ENCODE measurements at regions not wholly inside any gene's neighbourhood (a gene's known extent, or its start where the extent isn't known, plus 50 kb on each side); places are given as distances from the start of the nearest gene placed in this dataset.

DNA sequence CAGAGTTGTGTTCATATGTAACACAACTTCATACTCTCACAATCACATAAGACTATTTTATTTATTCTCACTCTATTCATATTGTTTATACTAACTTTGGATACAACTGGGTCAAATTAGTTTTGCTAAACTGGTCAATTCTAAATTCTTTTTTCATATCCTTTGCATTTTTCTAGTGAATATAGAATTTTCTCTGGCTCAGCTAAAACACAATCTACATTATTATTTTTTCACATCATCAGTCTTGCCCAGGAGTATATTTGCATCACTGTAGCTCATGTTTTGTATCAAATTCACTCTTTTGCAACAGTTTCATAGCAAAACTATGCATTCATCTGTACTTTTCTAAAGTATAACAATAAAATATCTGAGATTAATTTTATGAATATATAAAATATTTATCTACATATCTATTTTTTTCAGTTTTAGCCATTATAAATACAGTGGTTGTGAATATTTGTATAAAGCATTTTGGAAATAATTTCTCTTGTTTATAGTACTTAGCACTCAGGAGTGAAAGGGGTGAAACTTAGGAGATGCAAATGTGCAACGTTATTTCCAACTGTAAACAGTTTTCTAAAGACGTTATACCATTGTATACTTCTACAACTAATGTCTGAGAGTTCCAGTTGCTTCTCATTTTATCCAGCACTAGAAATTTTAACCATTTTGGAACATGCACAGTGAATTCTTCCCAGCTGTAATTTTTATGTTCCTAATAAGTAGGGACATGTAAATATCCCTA is 854.6 kb downstream of the CBLN2 start:
- Histone ChIP-seq H3K36me3 (ENCODE audit: insufficient read depth, low read length) (no peaks in the 10 kb centered on the region), H3K27me3 (ENCODE audit: insufficient read depth, low read length) (no peaks in the 10 kb centered on the region), H3K9me3 (ENCODE audit: low read length) (no peaks in the 10 kb centered on the region), H3K4me1 (ENCODE audit: insufficient read depth, low read length) (no peaks in the 10 kb centered on the region), H2AFZ (ENCODE audit: low read depth, low read length) (no peak overlapping the region), H3K4me3 (ENCODE audit: low read length) (no peak overlapping the region)

DNA sequence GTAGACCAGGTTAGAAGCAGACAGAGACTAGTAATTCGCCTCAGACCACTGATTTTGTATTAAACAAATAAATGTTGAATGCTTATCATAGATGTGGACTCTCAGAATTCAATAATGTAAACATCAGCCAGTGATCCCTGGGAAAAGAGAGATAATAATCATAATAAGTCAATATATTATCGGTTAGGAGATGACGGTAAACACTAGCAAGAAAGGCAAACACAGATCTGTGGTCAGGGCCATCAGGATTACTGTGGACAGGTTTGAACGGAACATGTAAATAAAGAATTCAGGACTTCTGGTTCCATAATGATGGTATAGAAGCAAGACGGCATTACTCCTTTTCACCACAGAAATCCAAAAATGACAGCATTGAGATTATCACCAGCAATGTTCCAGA is 861.6 kb downstream of the CBLN2 start:
- no peaks in the 10 kb centered on the region for H3K27me3 ChIP-seq (ENCODE audit: insufficient read depth, low read length)
- no peak overlapping the region for H3K4me3 ChIP-seq (ENCODE audit: low read length)
- no peaks in the 10 kb centered on the region for H3K9me3 ChIP-seq (ENCODE audit: low read length)
- no peak overlapping the region for H2AFZ ChIP-seq (ENCODE audit: low read depth, low read length)
- H3K36me3 ChIP-seq (ENCODE audit: insufficient read depth, low read length): no peaks in the 10 kb centered on the region
- H3K4me1 ChIP-seq (ENCODE audit: insufficient read depth, low read length): no peaks in the 10 kb centered on the region

DNA sequence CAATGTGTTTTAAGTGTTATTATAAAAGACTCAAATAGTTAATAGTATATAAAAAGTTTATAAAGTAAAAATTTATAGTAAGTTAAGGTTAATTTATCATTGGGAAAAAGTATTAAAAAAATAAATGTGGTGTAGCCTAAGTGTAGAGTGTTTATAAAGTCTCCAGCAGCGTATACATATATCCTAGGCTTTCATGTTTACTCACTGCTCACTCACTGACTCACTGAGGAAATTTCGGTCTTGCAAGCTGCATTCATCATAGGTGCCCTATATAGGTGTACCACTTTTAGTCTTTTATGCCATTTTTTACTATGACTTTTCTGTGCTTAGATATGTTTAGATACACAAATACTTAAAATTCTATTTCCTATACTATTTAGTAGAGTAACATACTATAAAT is 866.0 kb downstream of the CBLN2 start:
- no peak overlapping the region for H3K4me3 ChIP-seq (ENCODE audit: low read length)
- no peaks in the 10 kb centered on the region for H3K36me3 ChIP-seq (ENCODE audit: insufficient read depth, low read length)
- no peaks in the 10 kb centered on the region for H3K4me1 ChIP-seq (ENCODE audit: insufficient read depth, low read length)
- H2AFZ ChIP-seq (ENCODE audit: low read depth, low read length): no peak overlapping the region
- no peaks in the 10 kb centered on the region for H3K9me3 ChIP-seq (ENCODE audit: low read length)
- H3K27me3 ChIP-seq (ENCODE audit: insufficient read depth, low read length): no peaks in the 10 kb centered on the region

DNA sequence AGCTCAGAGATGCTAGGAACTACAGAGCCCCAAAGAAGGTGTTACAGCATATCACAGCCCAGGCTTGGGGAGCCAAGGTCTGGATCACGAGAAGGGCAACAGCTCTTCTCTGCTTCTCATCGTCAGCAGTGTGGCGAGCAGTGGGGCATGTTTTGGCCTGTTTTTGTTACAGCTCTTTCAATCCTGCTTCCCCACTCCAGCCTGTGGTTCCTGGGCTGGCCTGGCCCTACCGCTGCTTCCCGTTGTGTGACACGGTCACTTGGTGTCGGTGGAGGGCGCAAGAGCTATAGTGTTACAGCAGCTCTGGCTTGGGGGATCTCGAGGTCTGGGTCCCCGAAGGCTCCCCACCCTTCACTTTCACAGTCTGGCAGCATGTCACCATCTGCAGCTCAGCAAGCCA is 870.2 kb downstream of the CBLN2 start:
- H3K36me3 ChIP-seq (ENCODE audit: insufficient read depth, low read length): no peaks in the 10 kb centered on the region
- H3K4me3 ChIP-seq (ENCODE audit: low read length): no peak overlapping the region
- H2AFZ ChIP-seq (ENCODE audit: low read depth, low read length): no peak overlapping the region
- no peaks in the 10 kb centered on the region for H3K27me3 ChIP-seq (ENCODE audit: insufficient read depth, low read length)
- H3K9me3 ChIP-seq (ENCODE audit: low read length): no peaks in the 10 kb centered on the region
- no peaks in the 10 kb centered on the region for H3K4me1 ChIP-seq (ENCODE audit: insufficient read depth, low read length)

GRCh38 chr18:71673498-71673897 is 870.6 kb downstream of the CBLN2 start:
- Histone ChIP-seq H3K9me3 (ENCODE audit: low read length) (no peaks in the 10 kb centered on the region), H3K36me3 (ENCODE audit: insufficient read depth, low read length) (no peaks in the 10 kb centered on the region), H2AFZ (ENCODE audit: low read depth, low read length) (no peak overlapping the region), H3K4me3 (ENCODE audit: low read length) (no peak overlapping the region), H3K4me1 (ENCODE audit: insufficient read depth, low read length) (no peaks in the 10 kb centered on the region), H3K27me3 (ENCODE audit: insufficient read depth, low read length) (no peaks in the 10 kb centered on the region)

- Histone ChIP-seq H3K36me3 (ENCODE audit: insufficient read depth, low read length) (no peaks in the 10 kb centered on the region), H2AFZ (ENCODE audit: low read depth, low read length) (no peak overlapping the region), H3K9me3 (ENCODE audit: low read length) (no peaks in the 10 kb centered on the region), H3K27me3 (ENCODE audit: insufficient read depth, low read length) (no peaks in the 10 kb centered on the region), H3K4me1 (ENCODE audit: insufficient read depth, low read length) (no peaks in the 10 kb centered on the region), H3K4me3 (ENCODE audit: low read length) (no peak overlapping the region)
These were observed 877.7 kb downstream of the CBLN2 start for GRCh38 chr18:71666481-71666880.

DNA sequence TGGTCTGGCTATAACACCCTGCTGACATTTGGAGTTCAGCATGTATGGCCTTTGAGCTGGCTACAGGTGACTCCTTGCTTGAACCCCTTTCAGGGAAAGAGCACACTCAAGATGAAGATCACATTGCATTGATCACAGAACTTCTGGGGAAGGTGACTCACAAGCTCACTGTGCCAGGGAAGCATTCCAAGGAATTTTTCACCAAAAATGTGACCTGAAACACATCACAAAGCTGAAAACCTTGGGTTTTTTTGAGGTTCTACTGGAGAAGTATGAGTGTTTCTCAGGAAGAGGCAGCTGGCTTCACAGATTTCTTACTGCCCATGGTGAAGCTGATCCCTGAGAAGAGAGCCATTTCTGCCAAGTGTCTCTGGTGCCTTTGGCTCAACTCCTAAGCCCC is 879.0 kb downstream of the CBLN2 start:
- Histone ChIP-seq H3K9me3 (ENCODE audit: low read length) (no peaks in the 10 kb centered on the region), H3K4me3 (ENCODE audit: low read length) (no peak overlapping the region), H3K27me3 (ENCODE audit: insufficient read depth, low read length) (no peaks in the 10 kb centered on the region), H3K36me3 (ENCODE audit: insufficient read depth, low read length) (no peaks in the 10 kb centered on the region), H2AFZ (ENCODE audit: low read depth, low read length) (no peak overlapping the region), H3K4me1 (ENCODE audit: insufficient read depth, low read length) (no peaks in the 10 kb centered on the region)

GRCh38 chr18:71643822-71644221 is 900.3 kb downstream of the CBLN2 start:
- H3K4me1 ChIP-seq (ENCODE audit: insufficient read depth, low read length): no peaks in the 10 kb centered on the region
- no peaks in the 10 kb centered on the region for H3K36me3 ChIP-seq (ENCODE audit: insufficient read depth, low read length)
- H2AFZ ChIP-seq (ENCODE audit: low read depth, low read length): no peak overlapping the region
- H3K27me3 ChIP-seq (ENCODE audit: insufficient read depth, low read length): no peaks in the 10 kb centered on the region
- H3K9me3 ChIP-seq (ENCODE audit: low read length): no peaks in the 10 kb centered on the region
- H3K4me3 ChIP-seq (ENCODE audit: low read length): no peak overlapping the region

DNA sequence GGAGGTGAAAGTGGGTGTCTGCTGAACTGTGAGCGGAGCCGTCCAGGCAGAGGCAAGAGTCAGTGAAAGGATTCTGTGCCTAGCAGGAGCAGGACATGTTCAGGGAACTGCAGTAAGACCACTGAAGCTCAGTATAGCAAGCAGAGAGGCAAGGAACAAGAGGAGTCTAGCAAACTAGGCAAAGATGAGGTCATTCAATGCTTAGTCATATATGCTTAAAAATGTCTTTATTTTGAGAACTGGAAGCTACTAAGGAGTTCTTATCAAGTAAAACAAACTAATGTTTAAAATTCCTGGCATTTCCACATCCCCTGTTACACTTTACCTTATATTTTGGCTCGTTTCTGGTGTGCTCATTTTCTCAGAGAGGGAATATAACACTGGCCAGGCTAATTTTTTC is 913.4 kb downstream of the CBLN2 start:
- Histone ChIP-seq H3K4me3 (ENCODE audit: low read length) (no peak overlapping the region), H2AFZ (ENCODE audit: low read depth, low read length) (no peak overlapping the region), H3K4me1 (ENCODE audit: insufficient read depth, low read length) (no peaks in the 10 kb centered on the region), H3K9me3 (ENCODE audit: low read length) (no peaks in the 10 kb centered on the region), H3K27me3 (ENCODE audit: insufficient read depth, low read length) (no peaks in the 10 kb centered on the region), H3K36me3 (ENCODE audit: insufficient read depth, low read length) (no peaks in the 10 kb centered on the region)

- no peaks in the 10 kb centered on the region for H3K9me3 ChIP-seq (ENCODE audit: low read length)
- no peaks in the 10 kb centered on the region for H3K4me1 ChIP-seq (ENCODE audit: insufficient read depth, low read length)
- no peak overlapping the region for H2AFZ ChIP-seq (ENCODE audit: low read depth, low read length)
- H3K27me3 ChIP-seq (ENCODE audit: insufficient read depth, low read length): no peaks in the 10 kb centered on the region
- no peak overlapping the region for H3K4me3 ChIP-seq (ENCODE audit: low read length)
- no peaks in the 10 kb centered on the region for H3K36me3 ChIP-seq (ENCODE audit: insufficient read depth, low read length)
These were observed 918.5 kb downstream of the CBLN2 start for GRCh38 chr18:71625556-71626090.

DNA sequence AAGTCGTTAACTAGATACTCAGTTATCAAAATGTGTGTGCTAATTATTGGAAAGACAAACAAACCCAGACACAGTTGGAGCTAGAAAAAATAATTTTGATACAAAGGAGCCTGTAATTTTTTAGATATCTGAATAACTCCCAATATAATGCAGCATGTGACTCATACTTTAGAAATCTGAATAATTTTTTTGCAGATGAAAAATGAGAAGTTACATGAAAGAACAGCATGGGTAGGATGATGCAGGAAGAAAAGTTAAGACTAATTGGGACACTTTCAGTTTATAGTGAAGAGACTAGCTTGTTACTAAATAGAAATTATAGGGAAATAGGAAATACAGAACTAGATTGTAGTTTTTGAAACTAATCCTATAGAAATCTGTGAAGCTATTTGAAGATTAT is 945.8 kb downstream of the CBLN2 start:
- Histone ChIP-seq H3K27me3 (ENCODE audit: insufficient read depth, low read length) (no peaks in the 10 kb centered on the region), H3K9me3 (ENCODE audit: low read length) (no peaks in the 10 kb centered on the region), H3K4me1 (ENCODE audit: insufficient read depth, low read length) (no peaks in the 10 kb centered on the region), H3K36me3 (ENCODE audit: insufficient read depth, low read length) (no peaks in the 10 kb centered on the region), H3K4me3 (ENCODE audit: low read length) (no peak overlapping the region), H2AFZ (ENCODE audit: low read depth, low read length) (no peak overlapping the region)

- Histone ChIP-seq H3K27me3 (ENCODE audit: insufficient read depth, low read length) (no peaks in the 10 kb centered on the region), H3K4me1 (ENCODE audit: insufficient read depth, low read length) (no peaks in the 10 kb centered on the region), H3K9me3 (ENCODE audit: low read length) (no peaks in the 10 kb centered on the region), H3K36me3 (ENCODE audit: insufficient read depth, low read length) (no peaks in the 10 kb centered on the region), H2AFZ (ENCODE audit: low read depth, low read length) (no peak overlapping the region), H3K4me3 (ENCODE audit: low read length) (no peak overlapping the region)
These were observed 946.9 kb downstream of the CBLN2 start for GRCh38 chr18:71597219-71597618.

DNA sequence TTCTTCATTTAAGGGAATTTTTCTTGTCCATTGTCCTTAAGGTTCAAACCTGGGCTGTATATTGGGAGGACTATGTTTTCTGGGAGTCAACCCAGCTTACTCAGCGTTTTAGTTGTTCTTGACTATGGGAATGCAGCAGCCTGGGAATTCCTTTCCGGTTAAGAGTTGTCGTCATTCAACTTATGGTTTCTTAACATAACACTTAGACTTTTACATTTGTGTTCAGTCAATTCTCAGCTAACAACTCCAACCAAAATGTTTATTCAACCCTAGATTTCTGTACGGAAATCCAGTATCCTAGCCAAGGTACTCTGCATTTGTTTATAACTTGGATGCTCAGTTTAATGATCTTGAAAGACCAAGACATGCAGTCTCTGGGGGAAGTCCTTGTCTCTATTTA is 960.9 kb downstream of the CBLN2 start:
- no peak overlapping the region for H3K4me3 ChIP-seq (ENCODE audit: low read length)
- H2AFZ ChIP-seq (ENCODE audit: low read depth, low read length): no peak overlapping the region
- no peaks in the 10 kb centered on the region for H3K9me3 ChIP-seq (ENCODE audit: low read length)
- no peaks in the 10 kb centered on the region for H3K27me3 ChIP-seq (ENCODE audit: insufficient read depth, low read length)
- H3K4me1 ChIP-seq (ENCODE audit: insufficient read depth, low read length): no peaks in the 10 kb centered on the region
- H3K36me3 ChIP-seq (ENCODE audit: insufficient read depth, low read length): no peaks in the 10 kb centered on the region

GRCh38 chr18:71554686-71555085 is 989.5 kb downstream of the CBLN2 start:
- Histone ChIP-seq H3K9me3 (ENCODE audit: low read length) (no peaks in the 10 kb centered on the region), H3K36me3 (ENCODE audit: insufficient read depth, low read length) (no peaks in the 10 kb centered on the region), H3K4me3 (ENCODE audit: low read length) (no peak overlapping the region), H2AFZ (ENCODE audit: low read depth, low read length) (no peak overlapping the region), H3K27me3 (ENCODE audit: insufficient read depth, low read length) (no peaks in the 10 kb centered on the region), H3K4me1 (ENCODE audit: insufficient read depth, low read length) (no peaks in the 10 kb centered on the region)

All from neuron (in vitro differentiated cells).